Hematopoietic multipotent progenitor cell treated with erythropoietin and hydrocortisone succinate and interleukin-3 and kit ligand, for 15 days (in vitro differentiated cells): ENCODE measurements at regions not wholly inside any gene's neighbourhood (a gene's known extent, or its start where the extent isn't known, plus 50 kb on each side); places are given as distances from the start of the nearest gene placed in this dataset.
"Not testable (repeated sequence)": the region's sequence is repeated elsewhere in the genome, so short reads cannot be mapped to it uniquely, and the experiment has no call there.

ENCODE experiments used
- DNase-seq: peaks from one replicate; pipeline ENCODE4 v3.0.0-alpha.2; 2015; ENCODE audit warnings: low spot score

GRCh38 chr12:112711026-112711425 lies 80.5 kb upstream of the RPH3A start:
- no peak for DNase-seq

DNA sequence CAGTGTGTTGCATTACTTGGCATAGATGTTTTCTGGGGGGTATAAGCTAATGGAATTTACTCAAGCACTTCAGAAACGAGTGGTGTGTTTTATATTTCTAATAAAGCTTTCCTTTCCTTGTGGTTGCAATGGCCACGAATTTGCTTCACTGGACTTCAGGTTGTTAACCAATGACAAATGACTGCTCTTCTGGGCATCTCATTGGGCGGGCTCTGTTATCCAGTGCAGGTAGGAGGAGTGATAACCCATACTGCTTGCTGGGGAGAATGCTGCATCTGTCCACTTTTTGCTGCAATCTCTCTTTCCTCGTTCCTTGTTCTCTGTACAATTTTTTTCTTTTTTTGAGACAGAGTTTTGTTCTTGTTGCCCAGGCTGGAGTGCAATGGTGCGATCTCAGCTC lies 80.0 kb upstream of the RPH3A start:
- no peak for DNase-seq

GRCh38 chr12:112712751-112713150 lies 78.8 kb upstream of the RPH3A start:
- DNase-seq = not testable (repeated sequence)

- DNase-seq = no peak
Measured at GRCh38 chr12:112713471-112713870, 78.1 kb upstream of the RPH3A start.

DNA sequence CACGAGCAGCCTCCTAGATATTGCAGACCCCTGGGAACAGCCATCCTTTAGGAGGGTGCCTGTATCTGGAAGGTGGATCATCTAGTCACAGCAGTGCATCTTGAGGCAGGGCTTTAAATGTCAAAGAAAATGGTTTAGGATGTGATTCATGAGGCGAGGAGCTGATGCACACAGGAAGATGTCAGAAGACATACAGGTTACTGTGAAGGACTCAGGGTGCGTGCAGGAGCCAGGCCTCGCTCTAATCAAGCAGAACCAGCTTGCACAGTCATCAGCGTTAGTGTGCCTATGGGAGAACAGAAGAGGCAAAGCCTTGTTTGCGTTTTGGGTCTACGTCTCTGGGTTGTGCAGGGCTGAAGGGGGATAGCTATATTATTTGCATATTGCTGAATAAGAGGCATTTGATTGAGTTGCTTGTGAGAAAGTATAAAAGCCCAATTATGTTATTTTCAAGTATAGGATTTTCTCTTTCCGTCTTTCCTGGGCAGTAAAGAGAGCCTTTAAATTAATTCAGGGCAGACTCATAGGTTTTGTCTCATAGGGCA lies 77.3 kb upstream of the RPH3A start:
- DNase-seq = no peak

GRCh38 chr12:112716099-112717093 lies 75.2 kb upstream of the RPH3A start:
- DNase-seq = no peak

DNA sequence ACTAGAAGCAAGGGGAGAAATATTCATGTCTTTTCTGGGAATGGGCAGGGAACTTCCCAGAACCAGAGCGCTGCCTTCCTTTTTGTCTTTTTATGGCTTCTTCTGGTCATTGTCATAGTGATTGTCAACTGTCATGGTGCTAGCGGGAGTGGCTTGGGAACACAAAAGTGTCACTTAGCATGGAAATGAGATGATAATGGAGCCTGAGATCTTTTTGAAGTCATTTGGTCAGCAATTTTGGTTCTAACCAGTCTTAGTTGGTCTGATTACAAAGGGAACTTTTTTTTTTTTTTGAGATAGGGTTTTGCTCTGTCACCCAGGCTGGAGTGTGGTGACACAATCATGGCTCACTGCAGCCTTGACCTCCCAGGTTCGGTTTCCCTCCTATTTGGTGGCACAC lies 62.7 kb upstream of the RPH3A start:
- DNase-seq = no peak

DNA sequence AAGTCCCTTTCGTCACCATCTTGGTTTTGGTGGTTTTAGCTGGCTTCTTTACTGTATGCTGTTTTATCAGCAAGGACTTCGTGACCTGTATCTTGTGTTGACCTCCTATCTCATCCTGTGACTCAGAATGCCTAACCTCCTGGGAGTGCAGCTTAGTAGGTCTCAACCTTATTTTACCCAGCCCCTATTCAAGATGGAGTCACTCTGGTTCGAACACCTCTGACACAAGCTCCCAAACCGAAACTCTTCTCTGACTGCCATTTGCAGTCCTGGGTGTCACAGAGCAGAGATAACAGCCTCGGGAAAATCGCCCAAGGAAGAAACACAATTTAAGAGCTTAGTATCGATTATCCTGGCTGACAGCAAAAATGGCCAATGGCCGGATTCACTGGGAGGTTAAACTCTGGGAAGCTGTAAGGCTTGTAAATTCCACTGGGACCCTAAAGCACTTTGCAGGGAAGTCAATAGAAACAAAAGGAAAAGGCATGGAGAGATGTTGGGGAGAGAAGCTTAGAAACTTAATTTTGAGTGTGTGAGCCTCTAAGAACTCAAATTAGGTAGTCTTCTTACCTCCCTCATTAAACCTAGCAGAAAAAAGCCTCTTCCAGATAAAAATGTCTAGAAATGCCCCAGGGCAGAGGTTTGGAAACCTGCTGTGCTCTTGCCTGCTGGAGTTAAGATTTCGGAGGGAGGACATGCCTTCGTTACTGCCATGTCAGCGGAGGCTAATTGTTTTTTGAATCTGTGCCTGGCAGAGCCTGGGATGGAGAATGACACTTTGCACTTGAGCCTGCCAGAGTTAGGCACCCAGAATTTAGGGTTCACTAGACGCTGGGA lies 56.5 kb upstream of the RPH3A start:
- no peak for DNase-seq

DNA sequence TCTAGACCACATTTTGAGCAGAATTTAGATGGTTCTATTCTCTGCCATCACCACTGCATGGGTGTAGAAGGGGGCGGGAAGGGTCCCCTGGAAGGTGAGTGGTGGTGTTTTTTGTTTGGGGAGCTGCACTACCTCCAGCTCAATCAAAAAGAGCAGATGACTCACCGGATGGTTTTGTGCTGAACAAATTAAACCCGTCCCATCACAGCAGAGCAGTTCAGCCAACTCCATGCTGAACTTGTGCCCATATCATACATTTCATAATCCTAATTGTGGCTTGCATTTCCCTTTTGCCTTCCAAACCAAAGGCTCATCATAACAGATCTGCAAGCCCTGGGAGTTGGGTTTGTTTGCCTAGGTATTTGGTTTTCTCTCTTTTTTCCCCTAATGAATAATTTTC lies 53.0 kb upstream of the RPH3A start:
- DNase-seq = no peak

- no peak for DNase-seq
Measured at GRCh38 chr12:112740387-112740934, 51.1 kb upstream of the RPH3A start.

GRCh38 chr12:112741106-112741505 lies 50.4 kb upstream of the RPH3A start:
- no peak for DNase-seq
